ENCODE measurements at regions not wholly inside any gene's neighbourhood (a gene's known extent, or its start where the extent isn't known, plus 50 kb on each side); places are given as distances from the start of the nearest gene placed in this dataset.

GRCh38 chr11:86861810-86862209 lies 61.5 kb downstream of the PRSS23 start:
- no peak overlapping the region for H3K4me3 ChIP-seq (replicated peaks in 1 of 2; ENCODE audit: low read depth in 2 of 2, low read length in 2 of 2)
- peak; percentile 11 for TF ChIP-seq CTCF (IDR thresholded peaks at IDR 0.05; ENCODE audit: low read depth, low read length)
- DNase-seq (ENCODE audit: low read depth in 2 of 2): no peak

DNA sequence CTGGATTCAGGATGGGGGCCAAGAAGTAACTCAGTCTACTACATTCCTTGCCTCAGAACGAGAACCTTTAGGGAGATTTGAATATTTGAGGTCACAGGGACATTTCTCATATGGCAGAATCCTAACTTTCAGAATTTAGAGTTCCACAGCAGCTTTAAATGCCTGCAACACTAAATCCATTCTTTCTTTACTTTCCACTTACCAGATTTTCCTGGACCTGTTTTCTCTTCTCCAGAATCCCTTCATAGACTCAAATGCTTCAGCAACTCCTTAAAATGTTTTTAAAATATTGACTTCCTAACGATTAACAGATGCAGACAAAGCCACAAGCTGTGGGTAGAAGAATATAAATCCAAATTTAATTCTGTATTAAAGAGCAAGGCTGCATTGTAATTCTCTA lies 63.1 kb downstream of the PRSS23 start:
- no peak overlapping the region for H3K4me3 ChIP-seq (replicated peaks in 1 of 2; ENCODE audit: low read depth in 2 of 2, low read length in 2 of 2)
- no peak for TF ChIP-seq CTCF (IDR thresholded peaks at IDR 0.05; ENCODE audit: low read depth, low read length)
- DNase-seq (ENCODE audit: low read depth in 2 of 2): no peak

DNA sequence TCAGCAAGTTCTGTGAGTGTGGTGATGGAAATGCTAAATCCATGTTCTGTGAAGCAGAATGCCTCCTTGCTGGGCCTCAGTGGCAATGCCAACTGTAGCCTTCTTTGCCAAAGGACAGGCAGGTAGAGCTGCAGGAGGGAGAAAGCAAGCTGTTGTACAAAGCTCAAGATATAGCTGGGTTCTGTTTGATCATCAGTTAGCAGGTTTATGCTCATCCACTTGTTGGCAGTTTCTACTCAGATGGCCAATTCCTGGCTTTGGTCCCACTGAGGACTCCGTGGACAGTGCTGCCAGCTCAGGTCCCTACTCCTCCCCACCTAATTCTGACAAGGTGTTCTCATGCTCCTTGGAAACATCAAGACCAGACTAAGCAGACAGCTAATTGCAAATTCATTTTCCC lies 65.1 kb downstream of the PRSS23 start:
- no peak overlapping the region for H3K4me3 ChIP-seq (replicated peaks in 1 of 2; ENCODE audit: low read depth in 2 of 2, low read length in 2 of 2)
- no peak for DNase-seq (ENCODE audit: low read depth in 2 of 2)
- TF ChIP-seq CTCF (IDR thresholded peaks at IDR 0.05; ENCODE audit: low read depth, low read length): no peak

DNA sequence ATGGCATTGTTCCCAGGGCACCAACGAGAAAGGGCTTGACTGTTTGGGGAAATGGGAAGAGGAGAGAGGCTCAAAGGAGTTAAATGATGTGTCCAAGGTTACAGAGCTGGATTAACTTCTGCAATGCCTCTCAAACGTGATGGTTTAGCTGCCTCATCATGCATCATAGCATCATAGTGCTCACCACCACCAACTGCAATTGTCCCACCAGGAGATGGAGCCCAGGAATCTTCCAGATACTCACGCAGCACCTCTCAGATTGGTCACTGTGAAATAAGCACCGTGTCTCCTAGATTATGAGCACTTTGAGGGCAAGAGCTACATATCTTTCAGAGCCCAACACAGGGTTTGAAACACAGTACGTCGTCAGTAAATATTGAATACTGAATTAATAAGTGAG lies 69.2 kb downstream of the PRSS23 start:
- DNase-seq (ENCODE audit: low read depth in 2 of 2): no peak
- TF ChIP-seq CTCF (IDR thresholded peaks at IDR 0.05; ENCODE audit: low read depth, low read length): no peak
- H3K4me3 ChIP-seq (replicated peaks in 1 of 2; ENCODE audit: low read depth in 2 of 2, low read length in 2 of 2): no peak overlapping the region

- DNase-seq (ENCODE audit: low read depth in 2 of 2): peak; percentile 78 to 81
- no peak overlapping the region for H3K4me3 ChIP-seq (replicated peaks in 1 of 2; ENCODE audit: low read depth in 2 of 2, low read length in 2 of 2)
- TF ChIP-seq CTCF (IDR thresholded peaks at IDR 0.05; ENCODE audit: low read depth, low read length): peak; percentile 78
Measured at GRCh38 chr11:86869966-86870570, 69.7 kb downstream of the PRSS23 start.

DNA sequence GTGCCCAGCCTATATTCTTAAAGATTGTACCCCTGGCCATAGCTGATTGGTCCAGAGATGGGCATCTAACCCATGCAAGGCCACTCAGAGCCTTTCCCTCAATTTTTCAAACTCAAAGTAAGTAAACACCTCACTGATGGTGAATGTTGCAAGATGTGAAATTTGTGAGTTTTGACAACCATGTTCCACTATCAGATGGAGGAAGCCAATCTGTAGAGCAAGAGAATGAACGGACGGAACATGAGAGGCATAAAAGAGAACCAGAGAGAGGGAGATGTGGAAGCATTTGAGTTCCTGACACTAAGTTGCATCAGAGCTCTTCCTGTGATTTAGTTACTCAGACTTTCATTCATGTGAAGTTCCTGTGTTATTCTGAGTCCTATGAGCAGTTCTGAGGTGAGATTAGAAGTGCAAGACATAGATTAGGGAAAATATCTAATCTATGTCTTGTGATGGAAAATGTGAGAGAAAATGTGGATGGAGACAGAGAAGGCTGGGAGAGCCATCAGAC lies 73.3 kb downstream of the PRSS23 start:
- DNase-seq (ENCODE audit: low read depth in 2 of 2): peak; percentile 45 to 47
- no peak overlapping the region for H3K4me3 ChIP-seq (replicated peaks in 1 of 2; ENCODE audit: low read depth in 2 of 2, low read length in 2 of 2)
- TF ChIP-seq CTCF (IDR thresholded peaks at IDR 0.05; ENCODE audit: low read depth, low read length): no peak

All from cardiac fibroblast (primary cell).